ENCODE measurements at regions not wholly inside any gene's neighbourhood (a gene's known extent, or its start where the extent isn't known, plus 50 kb on each side); places are given as distances from the start of the nearest gene placed in this dataset.

DNA sequence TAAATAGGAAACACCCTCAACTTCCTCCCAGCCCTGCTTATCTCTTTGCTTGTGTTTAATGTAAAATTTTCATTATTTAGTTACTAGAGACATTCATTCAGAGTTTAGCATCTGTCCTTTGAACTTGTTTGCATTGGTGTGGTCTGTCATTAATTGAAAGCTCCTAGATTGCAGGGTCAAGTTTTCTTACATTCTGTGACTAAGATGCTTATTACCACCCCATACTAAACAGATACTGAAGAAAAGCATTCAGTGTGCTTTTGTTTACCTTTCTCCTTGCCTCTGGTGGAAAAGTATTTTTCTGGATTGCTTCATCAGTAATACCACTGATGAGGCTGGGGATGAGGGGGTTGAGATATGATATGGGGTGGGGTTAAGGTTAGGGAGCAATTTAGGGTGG, 199.0 kb downstream of the SAMD5 start:
- Histone ChIP-seq H3K4me3 (ENCODE audit: low read length) (no peak overlapping the region), H3K9me3 (ENCODE audit: control insufficient read depth in 1 of 2, insufficient read depth in 1 of 2, low read length in 2 of 2) (no peaks in the 10 kb centered on the region), H3K27ac (ENCODE audit: low read depth in 1 of 2, low read length in 2 of 2) (no peak overlapping the region), H3K27me3 (ENCODE audit: control insufficient read depth in 1 of 2, insufficient read depth in 2 of 2, low read length in 2 of 2) (no peaks in the 10 kb centered on the region), H3K36me3 (ENCODE audit: insufficient read depth, low read length) (no peaks in the 10 kb centered on the region), H3K4me1 (ENCODE audit: insufficient read depth, low read length) (no peaks in the 10 kb centered on the region)
- CTCF ChIA-PET = no interaction called here
- Mint-ChIP-seq H3K27me3 (no peaks in the 10 kb centered on the region), H3K27ac (no peak overlapping the region), H3K4me1 (ENCODE audit: low read depth) (no peaks in the 10 kb centered on the region), H3K36me3 (ENCODE audit: low read depth) (no peaks in the 10 kb centered on the region), H3K4me3 (no peak overlapping the region), H3K9me3 (no peaks in the 10 kb centered on the region)
- DNase-seq (no peak), ATAC-seq (ENCODE audit: poor library complexity) (no peak)
- TF ChIP-seq, protein P1, sequence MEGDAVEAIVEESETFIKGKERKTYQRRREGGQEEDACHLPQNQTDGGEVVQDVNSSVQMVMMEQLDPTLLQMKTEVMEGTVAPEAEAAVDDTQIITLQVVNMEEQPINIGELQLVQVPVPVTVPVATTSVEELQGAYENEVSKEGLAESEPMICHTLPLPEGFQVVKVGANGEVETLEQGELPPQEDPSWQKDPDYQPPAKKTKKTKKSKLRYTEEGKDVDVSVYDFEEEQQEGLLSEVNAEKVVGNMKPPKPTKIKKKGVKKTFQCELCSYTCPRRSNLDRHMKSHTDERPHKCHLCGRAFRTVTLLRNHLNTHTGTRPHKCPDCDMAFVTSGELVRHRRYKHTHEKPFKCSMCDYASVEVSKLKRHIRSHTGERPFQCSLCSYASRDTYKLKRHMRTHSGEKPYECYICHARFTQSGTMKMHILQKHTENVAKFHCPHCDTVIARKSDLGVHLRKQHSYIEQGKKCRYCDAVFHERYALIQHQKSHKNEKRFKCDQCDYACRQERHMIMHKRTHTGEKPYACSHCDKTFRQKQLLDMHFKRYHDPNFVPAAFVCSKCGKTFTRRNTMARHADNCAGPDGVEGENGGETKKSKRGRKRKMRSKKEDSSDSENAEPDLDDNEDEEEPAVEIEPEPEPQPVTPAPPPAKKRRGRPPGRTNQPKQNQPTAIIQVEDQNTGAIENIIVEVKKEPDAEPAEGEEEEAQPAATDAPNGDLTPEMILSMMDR (IDR thresholded peaks at IDR 0.05) = no peak
- intact Hi-C loops (cut with DNase I, micrococcal nuclease) = no loop called here
- POLR2A ChIA-PET = no interaction called here

DNA sequence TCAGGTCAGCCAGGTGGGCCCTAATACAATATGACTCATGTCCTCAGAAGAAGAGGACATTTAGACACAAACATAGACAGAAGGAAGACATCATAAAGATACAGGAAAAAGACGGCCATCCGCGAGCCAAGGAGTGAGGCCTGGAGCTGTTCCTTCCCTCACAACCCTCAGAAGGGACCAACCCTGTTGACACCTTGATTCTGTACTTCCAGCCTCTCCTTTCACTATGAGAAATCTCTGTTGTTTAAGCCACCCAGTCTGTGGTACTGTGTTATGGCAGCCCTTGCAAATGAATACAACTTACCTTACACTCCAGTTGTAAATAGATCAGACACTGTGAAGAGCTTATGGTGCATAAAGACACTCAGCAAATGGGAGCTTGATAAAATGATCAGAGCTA, 199.7 kb downstream of the SAMD5 start:
- TF ChIP-seq, protein P1 (IDR thresholded peaks at IDR 0.05) = no peak
- H3K4me1 Mint-ChIP-seq (ENCODE audit: low read depth) = no peaks in the 10 kb centered on the region
- no peaks in the 10 kb centered on the region for H3K36me3 Mint-ChIP-seq (ENCODE audit: low read depth)
- Histone ChIP-seq H3K4me3 (ENCODE audit: low read length) (no peak overlapping the region), H3K4me1 (ENCODE audit: insufficient read depth, low read length) (no peaks in the 10 kb centered on the region), H3K36me3 (ENCODE audit: insufficient read depth, low read length) (no peaks in the 10 kb centered on the region), H3K9me3 (ENCODE audit: control insufficient read depth in 1 of 2, insufficient read depth in 1 of 2, low read length in 2 of 2) (no peaks in the 10 kb centered on the region), H3K27me3 (ENCODE audit: control insufficient read depth in 1 of 2, insufficient read depth in 2 of 2, low read length in 2 of 2) (no peaks in the 10 kb centered on the region), H3K27ac (ENCODE audit: low read depth in 1 of 2, low read length in 2 of 2) (no peak overlapping the region)
- H3K9me3 Mint-ChIP-seq = no peaks in the 10 kb centered on the region
- H3K4me3 Mint-ChIP-seq = no peak overlapping the region
- H3K27me3 Mint-ChIP-seq = no peaks in the 10 kb centered on the region
- no peak overlapping the region for H3K27ac Mint-ChIP-seq
- CTCF ChIA-PET = no interaction called here
- ATAC-seq (ENCODE audit: poor library complexity) (no peak), DNase-seq (no peak)
- intact Hi-C loops (cut with DNase I, micrococcal nuclease) = no loop called here
- POLR2A ChIA-PET = no interaction called here

DNA sequence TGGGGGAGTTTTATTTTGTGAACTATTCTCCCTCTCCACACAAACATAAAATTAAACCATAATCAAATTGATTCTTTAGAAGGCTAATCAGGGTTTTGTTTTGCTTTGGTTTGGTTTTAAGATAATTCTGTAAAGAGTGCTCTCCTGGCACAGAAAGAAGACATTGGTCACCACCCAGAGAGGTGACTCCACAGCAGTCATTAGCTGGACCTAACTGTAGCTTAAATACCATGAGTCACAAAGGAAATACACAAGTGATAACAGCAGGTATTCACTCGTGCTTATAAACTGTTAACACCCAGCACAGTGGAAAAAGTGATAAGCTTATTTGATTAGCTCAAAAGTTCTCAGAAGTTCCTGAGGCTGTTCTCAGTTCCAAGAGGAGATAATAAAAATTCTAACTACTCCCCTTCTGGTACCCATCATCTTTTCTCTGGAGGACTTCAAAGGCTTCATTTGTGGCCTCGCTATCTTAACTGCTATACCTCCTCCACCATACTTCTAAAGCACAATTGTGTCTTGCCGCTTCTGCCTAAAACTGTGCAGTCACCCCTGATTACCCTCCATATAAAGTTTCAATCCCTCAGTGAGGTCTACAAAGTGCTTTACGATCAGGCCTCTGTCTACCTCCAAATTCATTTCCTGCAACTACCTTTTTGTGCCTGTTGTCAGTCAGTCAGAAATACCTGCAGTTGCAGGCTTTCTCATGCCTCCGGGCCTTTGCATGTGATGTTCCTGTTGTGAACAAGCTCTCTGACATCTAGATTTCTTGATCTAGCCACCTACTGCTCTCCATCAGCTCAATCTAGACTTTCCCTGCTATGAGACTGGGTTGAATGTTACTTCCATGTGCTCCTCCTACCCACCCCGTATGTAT, 201.1 kb downstream of the SAMD5 start:
- Histone ChIP-seq H3K27ac (ENCODE audit: low read depth in 1 of 2, low read length in 2 of 2) (no peak overlapping the region), H3K27me3 (ENCODE audit: control insufficient read depth in 1 of 2, insufficient read depth in 2 of 2, low read length in 2 of 2) (no peaks in the 10 kb centered on the region), H3K36me3 (ENCODE audit: insufficient read depth, low read length) (no peaks in the 10 kb centered on the region), H3K9me3 (ENCODE audit: control insufficient read depth in 1 of 2, insufficient read depth in 1 of 2, low read length in 2 of 2) (no peaks in the 10 kb centered on the region), H3K4me1 (ENCODE audit: insufficient read depth, low read length) (no peaks in the 10 kb centered on the region), H3K4me3 (ENCODE audit: low read length) (no peak overlapping the region)
- Mint-ChIP-seq H3K36me3 (ENCODE audit: low read depth) (no peaks in the 10 kb centered on the region), H3K27ac (no peak overlapping the region), H3K9me3 (no peaks in the 10 kb centered on the region), H3K27me3 (no peaks in the 10 kb centered on the region), H3K4me1 (ENCODE audit: low read depth) (no peaks in the 10 kb centered on the region), H3K4me3 (no peak overlapping the region)
- TF ChIP-seq, protein P1 (IDR thresholded peaks at IDR 0.05) = no peak
- no peak for ATAC-seq (ENCODE audit: poor library complexity)
- no peak for DNase-seq
- ChIA-PET CTCF (no interaction called here), POLR2A (no interaction called here)
- intact Hi-C loops (cut with DNase I, micrococcal nuclease) = no loop called here

Measured in CD4-positive, alpha-beta T cell (primary cell).